ENCODE measurements at regions not wholly inside any gene's neighbourhood (a gene's known extent, or its start where the extent isn't known, plus 50 kb on each side); places are given as distances from the start of the nearest gene placed in this dataset.

- Histone ChIP-seq H3K27ac (no peak overlapping the region), H3K4me1 (no peaks in the 10 kb centered on the region), H3K36me3 (ENCODE audit: insufficient read depth in 1 of 2, low read depth in 1 of 2) (no peaks in the 10 kb centered on the region), H3K9me3 (no peaks in the 10 kb centered on the region), H3K27me3 (ENCODE audit: insufficient read depth in 3 of 3, low read length in 2 of 3) (no peaks in the 10 kb centered on the region), H3K4me3 (no peak overlapping the region)
- no peak for TF ChIP-seq CTCF (IDR thresholded peaks at IDR 0.05)
- no peak for DNase-seq
- WGBS, 3 donors = 73 to 75% (median 74%) methylated on average over 6 of the region's 6 CpGs
- intact Hi-C loops (cut with DNase I) = no loop called here
- ATAC-seq = no peak
Observed at GRCh38 chr2:231655894-231656293, 52.4 kb upstream of the PTMA start.
